Liver (tissue), 8 donors: ENCODE measurements at regions not wholly inside any gene's neighbourhood (a gene's known extent, or its start where the extent isn't known, plus 50 kb on each side); places are given as distances from the start of the nearest gene placed in this dataset.

Experiments
- DNase-seq: peaks from one replicate; pipeline ENCODE4 v3.0.0-alpha.2; 2017; ENCODE audit warnings: low spot score
- H3K27ac ChIP-seq, 2 donors: one replicate each; pipeline ENCODE4 v1.7.0; 2013; ENCODE audit warnings: inconsistent platforms in 2 of 2, low read length in 2 of 2, control low read depth in 1 of 2, low read depth in 1 of 2, mild to moderate bottlenecking in 1 of 2
- H3K27me3 ChIP-seq, 4 donors: one replicate each; pipeline versions ENCODE4 v1.6.1 to v1.7.0; 2013; ENCODE audit warnings: low read length in 3 of 4, inconsistent platforms in 1 of 4, mild to moderate bottlenecking in 1 of 4, moderate library complexity in 1 of 4; ENCODE audit not compliant: control insufficient read depth in 4 of 4, insufficient read depth in 4 of 4
- H3K36me3 ChIP-seq, 4 donors: one replicate each; pipeline versions ENCODE4 v1.6.1 to v1.7.0; 2013; ENCODE audit warnings: low read length in 3 of 4, mild to moderate bottlenecking in 3 of 4, low read depth in 1 of 4, moderate library complexity in 1 of 4; ENCODE audit not compliant: control insufficient read depth in 4 of 4, insufficient read depth in 3 of 4
- H3K4me1 ChIP-seq, 4 donors: one replicate each; pipeline versions ENCODE4 v1.6.1 to v1.7.0; 2013; ENCODE audit warnings: low read length in 3 of 4, mild to moderate bottlenecking in 3 of 4, moderate library complexity in 1 of 4; ENCODE audit not compliant: control insufficient read depth in 4 of 4, insufficient read depth in 4 of 4
- H3K4me3 ChIP-seq, 3 donors: one replicate each; pipeline versions ENCODE4 v1.6.1 to v1.7.0; 2013; ENCODE audit warnings: low read length in 3 of 3, control low read depth in 1 of 3, low read depth in 1 of 3, mild to moderate bottlenecking in 1 of 3
- H3K9ac ChIP-seq, 2 donors: one replicate each; pipeline ENCODE4 v1.7.0; 2013; ENCODE audit warnings: low read length in 2 of 2, mild to moderate bottlenecking in 2 of 2, moderate library complexity in 2 of 2, control low read depth in 1 of 2, low read depth in 1 of 2
- H3K9me3 ChIP-seq, 4 donors: one replicate each; pipeline versions ENCODE4 v1.6.1 to v1.7.0; 2013; ENCODE audit warnings: low read length in 3 of 4; ENCODE audit not compliant: control insufficient read depth in 4 of 4
- EGR1 ChIP-seq, 2 donors: IDR thresholded peaks; 2 replicates each; pipeline ENCODE4 v1.6.1; 2016 to 2018; ENCODE audit warnings: antibody characterized with exemption in 2 of 2, low read depth in 2 of 2
- FOXA1 ChIP-seq: IDR thresholded peaks from 2 replicates; pipeline ENCODE4 v1.6.1; 2016; ENCODE audit warnings: antibody characterized with exemption
- FOXA2 ChIP-seq: IDR thresholded peaks from 2 replicates; pipeline ENCODE4 v1.6.1; 2016; ENCODE audit warnings: antibody characterized with exemption
- GABPA ChIP-seq, 2 donors: IDR thresholded peaks in 1 of 2; conservative IDR thresholded peaks in 1 of 2; 2 replicates each; pipeline ENCODE4 v1.6.1; 2016; ENCODE audit warnings: antibody characterized with exemption in 2 of 2, mild to moderate bottlenecking in 1 of 2, moderate library complexity in 1 of 2
- HNF4A ChIP-seq, 2 donors: conservative IDR thresholded peaks; 2 replicates each; pipeline ENCODE4 v1.6.1; 2016; ENCODE audit warnings: antibody characterized with exemption in 2 of 2, mild to moderate bottlenecking in 2 of 2
- JUND ChIP-seq, 2 donors: IDR thresholded peaks; 2 replicates each; pipeline ENCODE4 v1.6.1; 2016; ENCODE audit warnings: antibody characterized with exemption in 2 of 2
- NR2F2 ChIP-seq: IDR thresholded peaks from 2 replicates; pipeline ENCODE4 v1.6.1; 2016; ENCODE audit warnings: antibody characterized with exemption
- RAD21 ChIP-seq, 2 donors: IDR thresholded peaks; 2 replicates each; pipeline ENCODE4 v1.6.1; 2016; ENCODE audit warnings: antibody characterized with exemption in 2 of 2, mild to moderate bottlenecking in 2 of 2
- RXRA ChIP-seq, 2 donors: IDR thresholded peaks; 2 replicates each; pipeline ENCODE4 v1.6.1; 2017 to 2018; ENCODE audit warnings: antibody characterized with exemption in 2 of 2, mild to moderate bottlenecking in 1 of 2
- SP1 ChIP-seq: IDR thresholded peaks from 2 replicates; pipeline ENCODE4 v1.6.1; 2018; ENCODE audit warnings: antibody characterized with exemption, mild to moderate bottlenecking
- TAF1 ChIP-seq: conservative IDR thresholded peaks from 2 replicates; pipeline ENCODE4 v1.6.1; 2016; ENCODE audit warnings: antibody characterized with exemption, mild to moderate bottlenecking
- YY1 ChIP-seq: IDR thresholded peaks from 2 replicates; pipeline ENCODE4 v1.6.1; 2016; ENCODE audit warnings: antibody characterized with exemption, mild to moderate bottlenecking
- ZBTB33 ChIP-seq: IDR thresholded peaks from 2 replicates; pipeline ENCODE4 v1.6.1; 2016; ENCODE audit warnings: antibody characterized with exemption
- WGBS: extraction: QIAGEN DNeasy Blood & Tissue Kit; methylation state at CpG from one replicate; pipeline ENCODE4 v1.1.7; 2013; 5-methylcytosine and 5-hydroxymethylcytosine counted together
- TF ChIP-seq, protein P1 (sequence below): IDR thresholded peaks from 2 replicates; pipeline ENCODE4 v1.6.1; 2016; ENCODE audit warnings: antibody characterized with exemption, mild to moderate bottlenecking
- TF ChIP-seq, protein P2 (sequence below): fragments of 150-350 bp; IDR thresholded peaks from 2 replicates; pipeline ENCODE4 v1.5.1; 2017; ENCODE audit warnings: improper control_type of control experiment, low read depth, low read length; ENCODE audit not compliant: missing input control
- TF ChIP-seq, protein P3 (sequence below): IDR thresholded peaks from 2 replicates; pipeline ENCODE4 v1.6.1; 2016; ENCODE audit warnings: antibody characterized with exemption
- donor health status: healthy.
- donor health status: healthy.
- donor health status: healthy.
- donor health status: healthy.
- donor health status: healthy.

DNA sequence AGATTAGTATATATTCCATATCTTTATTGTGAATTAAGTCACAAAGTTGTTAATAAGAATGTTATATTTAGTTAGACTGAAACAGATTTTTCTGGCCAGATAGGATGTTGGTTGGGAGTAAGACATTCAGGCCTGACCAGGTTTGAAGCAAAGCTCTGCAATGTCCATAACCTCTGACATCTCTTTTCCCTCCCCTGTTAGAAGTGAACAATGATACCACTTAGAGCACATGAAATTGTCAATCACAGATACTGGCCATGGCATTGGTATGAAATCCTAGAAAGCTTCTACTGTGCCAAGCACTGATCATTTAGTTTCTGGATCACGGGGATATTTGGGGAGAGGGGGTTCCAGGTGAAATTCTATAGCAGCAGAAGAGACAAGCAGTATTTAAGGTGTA, 1455.1 kb upstream of the CDH9 start:
- no peak overlapping the region for H3K9ac ChIP-seq
- no peak for DNase-seq
- no peak overlapping the region for H3K27ac ChIP-seq
- TF ChIP-seq JUND (IDR thresholded peaks at IDR 0.05) = no peak
- TF ChIP-seq TAF1 = no peak
- no peak for TF ChIP-seq ZBTB33
- no peak for TF ChIP-seq EGR1 (IDR thresholded peaks at IDR 0.05; ENCODE audit: low read depth in 2 of 2)
- H3K9me3 ChIP-seq = no peaks in the 10 kb centered on the region
- H3K36me3 ChIP-seq = no peaks in the 10 kb centered on the region
- no peak overlapping the region for H3K4me3 ChIP-seq
- no peaks in the 10 kb centered on the region for H3K4me1 ChIP-seq
- WGBS = 71% methylated on average over 1 of the region's 1 CpG
- H3K27me3 ChIP-seq = no peaks in the 10 kb centered on the region

DNA sequence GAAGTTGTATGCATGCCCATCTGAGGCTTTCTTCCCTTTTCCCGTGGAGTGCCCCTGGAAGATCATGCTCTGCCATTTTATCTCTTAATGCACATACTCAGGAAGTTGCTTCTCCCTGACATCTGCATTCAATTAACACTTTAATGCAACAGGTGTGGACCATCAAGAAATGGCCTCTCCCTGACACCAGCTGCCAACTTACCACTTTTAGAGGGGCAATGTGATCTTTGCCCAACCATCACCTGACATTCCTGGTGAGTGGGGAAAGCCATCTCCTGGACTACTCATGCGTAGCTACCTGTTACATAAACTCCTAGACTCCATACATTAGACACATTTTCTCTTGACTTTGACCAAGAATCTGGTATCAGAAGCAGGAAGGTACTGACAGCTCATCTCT, 1450.4 kb upstream of the CDH9 start:
- H3K27me3 ChIP-seq = no peaks in the 10 kb centered on the region
- no peak for DNase-seq
- no peak overlapping the region for H3K27ac ChIP-seq
- H3K4me1 ChIP-seq = no peaks in the 10 kb centered on the region
- no peaks in the 10 kb centered on the region for H3K36me3 ChIP-seq
- no peaks in the 10 kb centered on the region for H3K9me3 ChIP-seq
- 58% methylated on average over 2 of the region's 2 CpGs for WGBS
- TF ChIP-seq, protein P1, sequence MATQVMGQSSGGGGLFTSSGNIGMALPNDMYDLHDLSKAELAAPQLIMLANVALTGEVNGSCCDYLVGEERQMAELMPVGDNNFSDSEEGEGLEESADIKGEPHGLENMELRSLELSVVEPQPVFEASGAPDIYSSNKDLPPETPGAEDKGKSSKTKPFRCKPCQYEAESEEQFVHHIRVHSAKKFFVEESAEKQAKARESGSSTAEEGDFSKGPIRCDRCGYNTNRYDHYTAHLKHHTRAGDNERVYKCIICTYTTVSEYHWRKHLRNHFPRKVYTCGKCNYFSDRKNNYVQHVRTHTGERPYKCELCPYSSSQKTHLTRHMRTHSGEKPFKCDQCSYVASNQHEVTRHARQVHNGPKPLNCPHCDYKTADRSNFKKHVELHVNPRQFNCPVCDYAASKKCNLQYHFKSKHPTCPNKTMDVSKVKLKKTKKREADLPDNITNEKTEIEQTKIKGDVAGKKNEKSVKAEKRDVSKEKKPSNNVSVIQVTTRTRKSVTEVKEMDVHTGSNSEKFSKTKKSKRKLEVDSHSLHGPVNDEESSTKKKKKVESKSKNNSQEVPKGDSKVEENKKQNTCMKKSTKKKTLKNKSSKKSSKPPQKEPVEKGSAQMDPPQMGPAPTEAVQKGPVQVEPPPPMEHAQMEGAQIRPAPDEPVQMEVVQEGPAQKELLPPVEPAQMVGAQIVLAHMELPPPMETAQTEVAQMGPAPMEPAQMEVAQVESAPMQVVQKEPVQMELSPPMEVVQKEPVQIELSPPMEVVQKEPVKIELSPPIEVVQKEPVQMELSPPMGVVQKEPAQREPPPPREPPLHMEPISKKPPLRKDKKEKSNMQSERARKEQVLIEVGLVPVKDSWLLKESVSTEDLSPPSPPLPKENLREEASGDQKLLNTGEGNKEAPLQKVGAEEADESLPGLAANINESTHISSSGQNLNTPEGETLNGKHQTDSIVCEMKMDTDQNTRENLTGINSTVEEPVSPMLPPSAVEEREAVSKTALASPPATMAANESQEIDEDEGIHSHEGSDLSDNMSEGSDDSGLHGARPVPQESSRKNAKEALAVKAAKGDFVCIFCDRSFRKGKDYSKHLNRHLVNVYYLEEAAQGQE = no peak
- TF ChIP-seq RAD21 (IDR thresholded peaks at IDR 0.05) (no peak), SP1 (no peak), JUND (IDR thresholded peaks at IDR 0.05) (no peak), GABPA (IDR thresholded peaks at IDR 0.05 in 1 of 2, conservative IDR thresholded peaks at IDR 0.05 in 1 of 2) (no peak), YY1 (no peak), EGR1 (IDR thresholded peaks at IDR 0.05; ENCODE audit: low read depth in 2 of 2) (no peak), RXRA (IDR thresholded peaks at IDR 0.05) (no peak), FOXA1 (no peak), FOXA2 (no peak), TAF1 (no peak), NR2F2 (no peak), ZBTB33 (no peak), HNF4A (conservative IDR thresholded peaks at IDR 0.05) (no peak)
- TF ChIP-seq, protein P2, sequence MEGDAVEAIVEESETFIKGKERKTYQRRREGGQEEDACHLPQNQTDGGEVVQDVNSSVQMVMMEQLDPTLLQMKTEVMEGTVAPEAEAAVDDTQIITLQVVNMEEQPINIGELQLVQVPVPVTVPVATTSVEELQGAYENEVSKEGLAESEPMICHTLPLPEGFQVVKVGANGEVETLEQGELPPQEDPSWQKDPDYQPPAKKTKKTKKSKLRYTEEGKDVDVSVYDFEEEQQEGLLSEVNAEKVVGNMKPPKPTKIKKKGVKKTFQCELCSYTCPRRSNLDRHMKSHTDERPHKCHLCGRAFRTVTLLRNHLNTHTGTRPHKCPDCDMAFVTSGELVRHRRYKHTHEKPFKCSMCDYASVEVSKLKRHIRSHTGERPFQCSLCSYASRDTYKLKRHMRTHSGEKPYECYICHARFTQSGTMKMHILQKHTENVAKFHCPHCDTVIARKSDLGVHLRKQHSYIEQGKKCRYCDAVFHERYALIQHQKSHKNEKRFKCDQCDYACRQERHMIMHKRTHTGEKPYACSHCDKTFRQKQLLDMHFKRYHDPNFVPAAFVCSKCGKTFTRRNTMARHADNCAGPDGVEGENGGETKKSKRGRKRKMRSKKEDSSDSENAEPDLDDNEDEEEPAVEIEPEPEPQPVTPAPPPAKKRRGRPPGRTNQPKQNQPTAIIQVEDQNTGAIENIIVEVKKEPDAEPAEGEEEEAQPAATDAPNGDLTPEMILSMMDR = no peak
- TF ChIP-seq, protein P3, sequence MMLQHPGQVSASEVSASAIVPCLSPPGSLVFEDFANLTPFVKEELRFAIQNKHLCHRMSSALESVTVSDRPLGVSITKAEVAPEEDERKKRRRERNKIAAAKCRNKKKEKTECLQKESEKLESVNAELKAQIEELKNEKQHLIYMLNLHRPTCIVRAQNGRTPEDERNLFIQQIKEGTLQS = no peak
- H3K4me3 ChIP-seq = no peak overlapping the region
- no peak overlapping the region for H3K9ac ChIP-seq
